Choroid plexus epithelial cell (primary cell): ENCODE measurements at regions not wholly inside any gene's neighbourhood (a gene's known extent, or its start where the extent isn't known, plus 50 kb on each side); places are given as distances from the start of the nearest gene placed in this dataset.

Source experiments
- DNase-seq: peaks from one replicate; pipeline ENCODE4 v3.0.0-alpha.2; 2010; ENCODE audit warnings: low read depth
- H3K4me3 ChIP-seq: 2 replicates; pipeline ENCODE4 v1.5.1; 2011; ENCODE audit warnings: low read depth, mild to moderate bottlenecking, control low read depth, low read length, moderate library complexity
- CTCF ChIP-seq: conservative IDR thresholded peaks from 2 replicates; pipeline ENCODE4 v1.5.1; 2011; ENCODE audit warnings: low read depth, mild to moderate bottlenecking, control low read depth, inconsistent platforms, low read length, moderate library complexity

- H3K4me3 ChIP-seq, result no peak overlapping the region
- no peak for DNase-seq
- TF ChIP-seq CTCF, result no peak
Observed at GRCh38 chr1:194807530-194808220, 1621.3 kb upstream of the B3GALT2 start.

- no peak overlapping the region for H3K4me3 ChIP-seq
- no peak for DNase-seq
- TF ChIP-seq CTCF, result no peak
Observed at GRCh38 chr1:194802572-194802971, 1616.2 kb upstream of the B3GALT2 start.

- no peak for DNase-seq
- no peak overlapping the region for H3K4me3 ChIP-seq
- no peak for TF ChIP-seq CTCF
Observed at GRCh38 chr1:194795917-194796593, 1609.6 kb upstream of the B3GALT2 start.

GRCh38 chr1:194787001-194787400 lies 1600.6 kb upstream of the B3GALT2 start:
- no peak overlapping the region for H3K4me3 ChIP-seq
- no peak for TF ChIP-seq CTCF
- no peak for DNase-seq

GRCh38 chr1:194786027-194786426 lies 1599.6 kb upstream of the B3GALT2 start:
- no peak for TF ChIP-seq CTCF
- no peak overlapping the region for H3K4me3 ChIP-seq
- DNase-seq, result no peak

- no peak for DNase-seq
- TF ChIP-seq CTCF, result no peak
- H3K4me3 ChIP-seq, result no peak overlapping the region
Observed at GRCh38 chr1:194776657-194777056, 1590.2 kb upstream of the B3GALT2 start.

GRCh38 chr1:194774535-194774934 lies 1588.1 kb upstream of the B3GALT2 start:
- no peak for TF ChIP-seq CTCF
- DNase-seq, result no peak
- H3K4me3 ChIP-seq, result no peak overlapping the region
